H1 (cell line): ENCODE measurements at regions not wholly inside any gene's neighbourhood (a gene's known extent, or its start where the extent isn't known, plus 50 kb on each side); places are given as distances from the start of the nearest gene placed in this dataset.

Experiments used
- KDM5A ChIP-seq: fragments of 200-600 bp; IDR thresholded peaks from 2 replicates; pipeline ENCODE4 v1.7.1; 2012; ENCODE audit warnings: mild to moderate bottlenecking, low read length, inconsistent platforms, mixed read lengths
- RBBP5 ChIP-seq: IDR thresholded peaks from 2 replicates; pipeline ENCODE4 v1.7.1; 2012; ENCODE audit warnings: low read depth, mild to moderate bottlenecking, inconsistent platforms, low read length, moderate library complexity, borderline replicate concordance

GRCh38 chr3:46133285-46133684 lies 74.8 kb downstream of the CCR1 start (continued):
- TF ChIP-seq RBBP5 (no peak), KDM5A (no peak)
